NK-92 (cell line): ENCODE measurements at regions not wholly inside any gene's neighbourhood (a gene's known extent, or its start where the extent isn't known, plus 50 kb on each side); places are given as distances from the start of the nearest gene placed in this dataset.

Experiments
- DNase-seq: peaks from one replicate; lab custom pipeline; 2025; ENCODE audit not compliant: unreplicated experiment; lab: John Stamatoyannopoulos, UW

- DNase-seq = no peak
Observed at GRCh38 chr9:129507805-129508204, 113.1 kb downstream of the C9orf50 start.

DNA sequence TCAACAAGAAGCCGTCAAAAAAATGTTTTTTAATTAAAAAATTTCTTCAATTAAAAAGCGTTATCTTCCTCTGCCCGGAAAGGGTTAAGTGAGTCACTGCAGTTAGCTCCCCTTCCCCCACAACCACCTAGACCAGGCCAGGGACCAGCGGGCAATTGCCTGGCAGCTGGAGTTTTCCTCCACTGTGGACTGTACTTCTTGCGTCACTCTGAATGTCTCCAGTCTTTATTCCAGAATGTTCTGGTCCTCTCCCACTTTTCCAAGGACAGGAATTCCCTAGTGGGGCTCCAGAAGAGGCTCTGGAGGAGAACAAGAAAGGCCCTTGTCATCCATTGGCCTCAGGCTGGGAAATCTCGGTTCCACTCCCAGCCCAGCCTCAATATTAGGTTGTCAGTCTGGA is 114.0 kb downstream of the C9orf50 start:
- DNase-seq = no peak

DNA sequence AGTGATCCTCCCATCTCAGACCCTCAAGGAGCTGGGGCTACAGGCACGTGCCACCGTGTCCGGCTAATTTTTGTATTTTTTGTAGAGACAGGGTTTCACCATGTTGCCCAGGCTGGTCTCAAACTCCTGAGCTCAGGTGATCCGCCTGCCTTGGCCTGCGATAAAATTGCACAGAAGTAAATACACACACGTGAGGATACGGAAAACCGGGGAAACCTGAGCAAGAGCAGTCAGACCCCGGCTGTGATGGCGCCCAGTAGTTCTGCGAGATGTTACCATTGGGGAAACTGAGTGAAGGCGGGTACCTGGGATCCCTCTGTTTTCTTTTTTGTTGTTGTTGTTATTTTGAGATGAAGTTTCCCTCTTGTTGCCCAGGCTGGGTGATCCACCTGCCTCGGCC is 114.9 kb downstream of the C9orf50 start:
- no peak for DNase-seq

GRCh38 chr9:129505270-129505902 is 115.5 kb downstream of the C9orf50 start:
- no peak for DNase-seq

DNA sequence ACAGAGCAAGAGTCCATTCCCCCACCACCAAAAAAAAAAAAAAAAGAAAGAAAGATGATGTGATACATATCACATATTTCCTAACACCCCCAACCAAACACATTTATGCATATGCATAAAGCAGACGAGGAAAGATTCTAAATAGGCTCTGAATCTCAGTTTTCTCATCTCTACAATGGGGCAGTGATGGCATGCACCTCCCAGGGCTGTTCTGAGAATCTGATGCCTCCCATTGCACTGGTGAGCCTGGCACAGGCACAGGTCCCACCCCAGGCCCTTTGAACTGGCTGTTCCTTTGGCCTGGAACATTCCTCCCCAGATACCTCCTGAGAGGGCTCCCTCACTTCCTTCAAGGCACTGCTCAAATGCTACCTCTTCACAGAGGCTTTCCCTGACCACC is 116.5 kb downstream of the C9orf50 start:
- no peak for DNase-seq

DNA sequence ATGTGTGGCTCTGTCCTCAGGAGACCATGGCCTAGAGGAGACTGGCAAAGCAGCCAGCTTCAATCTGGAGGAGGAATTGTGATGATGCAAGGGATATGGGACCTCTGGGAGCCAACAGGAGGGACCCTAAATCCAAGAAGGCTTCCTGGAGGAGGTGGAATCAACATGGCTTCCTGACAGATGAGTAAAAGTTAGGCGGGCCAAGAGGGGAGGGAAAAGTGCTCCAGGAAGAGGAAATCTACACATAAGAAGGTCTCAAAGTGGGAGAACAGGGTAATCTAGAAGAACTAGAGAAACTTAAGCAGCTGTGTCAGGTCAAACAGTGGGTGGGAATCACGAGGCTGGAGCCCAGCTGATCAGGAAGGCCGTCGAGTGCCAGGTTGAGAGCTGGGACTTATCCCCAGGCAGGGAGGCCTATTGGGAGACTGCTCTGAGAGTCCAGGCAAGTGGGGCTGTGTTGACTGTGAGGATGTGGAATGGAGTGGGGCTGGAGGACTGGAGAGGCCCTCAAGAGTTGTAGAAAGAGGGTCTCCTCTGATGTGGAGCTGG is 119.1 kb downstream of the C9orf50 start:
- DNase-seq = no peak

GRCh38 chr9:129500863-129501770 is 119.8 kb downstream of the C9orf50 start:
- DNase-seq = no peak

DNA sequence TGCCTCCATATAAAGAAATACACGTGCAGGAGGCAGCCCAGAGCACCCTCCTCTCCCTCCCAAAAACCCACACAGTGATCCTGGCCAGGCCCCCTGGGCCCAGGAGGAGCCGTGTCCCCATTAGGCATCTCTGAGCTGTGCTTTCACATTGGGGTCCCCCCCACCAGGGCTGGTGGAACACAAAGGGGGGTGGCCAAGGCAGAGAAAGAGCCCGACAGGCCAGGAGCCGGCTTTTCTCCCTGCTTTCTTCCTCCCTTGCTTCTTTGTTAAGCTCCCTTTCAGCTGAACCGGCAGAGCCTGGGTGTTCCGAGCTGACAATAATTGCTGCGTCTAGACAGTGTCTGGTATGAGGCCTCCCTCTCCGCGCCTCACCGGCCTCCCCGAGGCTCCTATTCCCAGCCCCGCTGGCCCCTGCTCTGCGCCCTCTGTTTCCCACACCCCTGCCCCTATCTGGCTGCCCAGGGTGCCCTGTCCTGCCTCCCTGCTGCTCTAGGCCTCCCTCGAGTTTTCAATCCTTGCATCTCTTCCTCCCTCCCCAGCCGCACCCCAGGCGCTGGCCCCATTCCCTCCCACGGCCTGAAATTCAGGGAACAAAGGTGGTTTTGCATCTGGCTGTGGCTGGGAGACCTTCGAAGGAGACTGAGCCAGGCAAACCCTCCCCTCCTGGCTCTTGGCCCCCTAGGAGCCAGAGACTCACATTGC is 120.6 kb downstream of the C9orf50 start:
- DNase-seq = no peak

- no peak for DNase-seq
Observed at GRCh38 chr9:129498451-129499384, 122.2 kb downstream of the C9orf50 start.

DNA sequence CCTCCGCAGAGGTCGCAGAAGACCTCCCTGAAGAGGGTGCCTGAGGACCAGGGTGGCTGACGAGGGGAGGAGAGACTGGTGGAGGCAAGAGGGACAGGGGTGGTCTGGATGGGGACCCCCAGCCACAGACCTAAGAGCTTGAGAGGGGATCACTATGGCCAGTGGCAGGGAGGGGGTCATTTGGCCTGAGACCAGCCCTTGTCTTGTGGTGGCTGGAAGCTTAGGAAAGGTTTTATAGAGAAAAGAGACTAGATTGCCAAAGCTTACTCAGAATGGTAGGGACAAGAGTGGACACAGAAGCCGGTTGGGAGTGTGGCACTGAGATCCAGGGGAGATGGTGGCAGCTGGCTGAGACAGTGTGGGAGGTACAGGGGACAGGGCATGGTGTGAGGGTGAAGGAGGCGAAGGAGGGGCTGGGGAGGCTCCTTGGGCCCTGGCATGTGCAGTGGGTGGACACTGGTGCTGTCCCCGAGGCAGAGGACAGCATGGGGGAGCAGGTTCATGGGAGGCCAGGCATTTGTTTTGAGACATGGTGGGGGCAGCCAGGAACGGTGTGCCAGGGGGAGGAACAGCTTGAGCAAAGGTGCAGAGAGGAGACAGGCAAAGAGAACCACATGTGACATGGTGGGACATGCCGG is 123.0 kb downstream of the C9orf50 start:
- no peak for DNase-seq

DNA sequence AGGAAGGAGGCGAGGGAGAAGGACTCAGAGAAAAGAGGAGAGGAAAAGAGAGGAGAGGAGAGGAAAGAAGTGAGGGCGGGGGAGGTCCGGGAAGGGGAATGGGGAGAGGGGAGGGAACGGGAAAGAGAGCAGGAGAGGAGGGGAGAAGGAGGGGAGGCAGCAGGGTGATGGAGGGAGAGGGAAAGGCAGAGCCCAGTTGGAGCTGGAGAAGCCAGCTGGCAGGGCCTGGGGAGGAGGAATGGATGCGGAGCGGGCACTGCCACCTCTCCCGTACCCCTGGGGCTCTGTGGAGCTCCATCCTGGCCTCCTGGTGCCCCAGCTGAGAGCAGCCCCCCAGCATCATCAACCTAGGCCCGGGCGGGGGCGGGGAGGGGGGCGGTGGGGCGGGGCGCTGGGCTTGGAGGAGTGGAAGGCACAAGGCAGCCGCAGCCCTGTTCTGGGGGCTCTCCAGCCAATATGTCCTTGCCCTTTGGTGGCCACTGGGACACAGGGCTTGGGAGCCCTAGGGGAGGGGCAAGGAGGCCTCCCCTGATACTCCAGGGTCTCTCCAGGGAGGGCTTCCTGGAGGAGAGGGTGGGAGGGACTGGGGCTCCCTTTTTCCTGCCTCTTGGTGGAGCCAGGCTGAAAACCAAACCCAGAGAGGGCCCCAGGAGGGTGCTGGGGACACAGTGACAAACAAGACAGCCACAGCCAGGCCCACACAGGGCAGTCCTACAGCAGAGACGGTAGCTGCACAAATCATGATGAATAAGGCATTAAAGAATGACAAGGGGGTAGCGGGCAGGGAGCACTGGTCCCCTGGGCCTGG is 123.7 kb downstream of the C9orf50 start:
- no peak for DNase-seq

DNA sequence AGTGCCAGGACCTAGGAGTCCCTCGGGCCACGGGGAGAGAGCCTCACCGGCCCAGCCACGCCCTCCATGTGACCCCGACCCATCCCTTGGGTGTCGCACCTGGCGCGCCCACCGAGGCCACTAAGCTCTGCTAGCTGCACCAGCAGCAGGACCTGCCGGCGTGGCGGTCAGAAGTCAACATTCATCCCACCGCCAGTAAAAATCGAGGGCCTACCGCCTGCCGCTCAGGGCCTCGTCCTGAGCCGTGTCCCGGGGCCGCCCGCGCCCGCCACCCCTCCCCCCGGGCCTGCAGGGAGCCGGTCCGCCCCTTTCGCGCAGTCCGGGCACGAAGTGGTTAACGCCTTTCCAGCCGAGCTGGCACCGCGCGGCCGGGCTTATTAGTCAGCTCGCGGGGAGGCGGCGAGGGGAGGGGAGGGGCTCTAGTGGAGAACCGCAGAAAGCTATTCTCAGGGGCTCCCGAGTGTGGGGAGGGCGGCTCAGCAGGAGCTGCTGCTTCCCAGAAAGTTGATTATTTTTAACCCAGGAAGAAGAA is 124.4 kb downstream of the C9orf50 start:
- DNase-seq = no peak

DNA sequence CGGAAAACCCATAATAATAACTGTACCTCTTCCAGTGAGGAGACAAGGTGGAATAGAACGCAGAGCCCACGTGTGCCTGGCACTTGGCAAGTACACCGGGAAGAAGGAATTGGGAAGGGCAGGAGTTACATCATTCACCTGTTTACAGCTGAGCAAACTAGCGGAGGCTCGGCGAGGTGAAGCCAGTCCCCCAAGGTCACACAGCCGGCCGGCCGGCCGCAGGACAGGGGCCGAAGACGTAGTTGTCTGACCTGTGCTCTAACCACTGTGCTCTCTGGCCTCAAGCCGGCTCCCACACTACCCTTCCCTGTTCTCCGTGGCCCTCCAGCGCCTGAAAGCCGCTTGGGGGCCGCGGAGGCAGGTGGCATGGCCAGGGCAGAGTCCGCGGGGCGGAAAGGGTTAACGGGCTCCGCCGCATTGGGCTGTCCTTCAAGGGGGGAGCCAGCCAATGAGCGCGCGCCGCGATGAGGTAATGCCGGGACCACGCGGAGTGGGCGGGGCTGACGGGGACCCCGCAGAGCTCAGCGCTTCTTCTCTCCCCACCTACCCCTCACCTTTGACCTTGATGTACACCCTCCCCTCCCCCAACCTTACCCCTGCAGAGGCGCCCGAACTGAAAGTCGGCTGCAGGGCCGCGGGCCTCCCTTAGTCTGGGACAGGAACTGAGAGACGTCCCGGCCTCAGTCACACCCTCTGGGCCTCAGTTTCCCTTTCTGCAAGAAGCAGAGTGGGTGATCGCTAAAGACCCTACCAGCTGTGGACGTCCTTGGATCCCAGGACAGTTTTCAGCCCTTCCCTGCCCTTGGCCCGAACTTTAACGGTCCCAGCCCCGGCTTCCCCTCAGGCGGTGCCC is 125.1 kb downstream of the C9orf50 start:
- DNase-seq = no peak

DNA sequence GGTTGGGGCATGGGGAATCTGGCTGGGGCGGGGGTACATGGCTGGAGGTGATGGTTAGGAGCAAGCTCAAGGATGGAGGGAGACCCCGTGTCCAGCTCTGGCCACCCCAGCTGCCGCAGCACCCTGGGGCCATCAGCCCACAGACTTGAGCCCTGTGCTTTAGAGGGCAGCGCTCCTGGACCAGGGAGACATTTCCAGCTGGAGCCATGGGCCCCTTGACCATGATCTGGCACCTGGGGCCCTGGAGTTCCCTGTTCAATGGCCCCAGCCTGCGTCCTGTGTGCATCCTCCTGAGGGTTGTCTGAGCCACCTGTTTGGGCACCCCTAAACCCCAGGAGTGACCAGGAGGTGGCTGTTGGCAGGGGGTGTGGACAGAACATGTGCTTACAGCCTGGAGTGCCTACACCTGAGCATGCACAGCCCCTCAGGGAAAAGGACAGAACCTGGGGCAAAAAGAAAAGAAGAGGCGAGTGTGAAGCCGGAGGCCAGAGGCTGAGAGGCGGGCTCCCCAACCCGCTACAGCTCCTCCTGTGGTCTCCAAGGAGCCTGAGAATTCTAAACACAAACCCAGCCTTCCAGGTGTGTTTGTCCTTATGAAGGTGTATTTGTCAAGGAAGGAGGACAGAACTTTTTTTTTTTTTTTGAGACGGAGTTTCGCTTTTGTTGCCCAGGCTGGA is 126.7 kb downstream of the C9orf50 start:
- no peak for DNase-seq

DNA sequence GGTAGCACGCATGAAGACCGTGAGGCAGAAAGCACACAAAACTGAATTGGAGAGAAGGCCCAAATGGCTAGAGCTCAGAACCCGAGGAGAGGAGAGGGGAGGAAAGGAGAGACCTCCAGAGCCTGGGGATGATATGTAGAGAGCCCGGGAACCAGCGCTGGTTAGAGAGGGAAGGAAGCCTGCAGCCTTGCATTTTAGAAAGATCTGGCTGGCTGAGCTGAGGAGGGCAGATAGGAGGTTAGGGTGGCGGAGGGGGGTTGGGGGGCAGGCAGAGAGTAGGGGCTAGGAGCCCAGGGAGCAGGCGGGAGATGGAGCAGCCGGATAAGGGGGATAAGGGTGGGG is 127.2 kb downstream of the C9orf50 start:
- no peak for DNase-seq

DNA sequence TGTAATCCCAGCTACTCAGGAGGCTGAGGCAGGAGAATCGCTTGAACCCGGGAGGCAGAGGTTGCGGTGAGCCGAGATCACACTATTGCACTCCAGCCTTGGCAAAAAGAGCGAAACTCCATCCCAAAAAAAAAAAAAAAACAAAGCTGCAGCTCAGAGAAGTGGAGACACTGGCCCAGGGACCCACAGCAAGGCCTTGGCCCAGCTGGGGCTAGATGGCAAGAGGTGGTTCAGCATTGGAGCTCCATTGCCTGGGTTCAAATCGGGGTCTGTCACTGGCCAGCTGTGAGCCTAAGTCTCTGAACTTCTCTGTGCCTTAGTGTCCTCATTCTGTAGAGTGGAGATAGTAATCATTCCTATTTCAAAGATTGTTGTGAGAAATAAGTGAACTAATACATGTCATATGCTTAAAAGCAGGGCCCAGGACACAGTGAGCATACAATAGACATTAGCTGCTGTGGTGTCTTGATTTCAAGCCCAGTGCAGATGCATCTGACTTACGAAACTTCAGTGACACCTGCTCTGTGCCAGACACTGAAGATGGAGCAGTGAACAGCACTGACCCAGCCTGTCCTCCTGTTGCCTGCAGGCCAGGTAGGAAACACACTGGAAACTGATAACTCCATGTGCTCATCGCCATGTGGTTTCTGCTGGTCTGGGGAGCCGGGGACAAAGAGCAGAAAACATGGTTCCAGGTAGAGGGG is 127.7 kb downstream of the C9orf50 start:
- DNase-seq = no peak

DNA sequence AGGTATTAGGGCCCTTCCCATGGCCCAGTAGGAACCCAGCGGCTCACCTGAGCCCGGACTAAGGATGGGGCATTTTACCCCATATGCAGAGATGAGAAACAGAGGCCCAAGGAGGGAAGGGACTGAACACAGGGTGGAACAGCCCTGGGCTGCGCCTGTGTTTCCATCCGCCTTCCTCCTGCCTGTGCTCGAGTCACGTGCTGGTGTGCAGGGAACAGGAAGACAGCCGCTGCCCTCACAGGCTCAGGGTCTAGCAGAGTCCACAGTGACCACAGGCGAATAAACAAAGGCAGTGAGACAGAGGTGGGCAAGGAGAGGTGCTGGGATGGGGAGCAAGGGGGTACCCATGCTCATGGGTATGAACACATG is 129.4 kb downstream of the C9orf50 start:
- no peak for DNase-seq
